ENCODE measurements at regions not wholly inside any gene's neighbourhood (a gene's known extent, or its start where the extent isn't known, plus 50 kb on each side); places are given as distances from the start of the nearest gene placed in this dataset.

GRCh38 chr7:131242123-131242650 is 85.5 kb upstream of the MKLN1 start:
- Histone ChIP-seq H3K79me2 (ENCODE audit: control insufficient read depth, insufficient read depth, low read length) (no peaks in the 10 kb centered on the region), H3K4me1 (ENCODE audit: control insufficient read depth in 2 of 2, insufficient read depth in 2 of 2, low read length in 2 of 2) (no peaks in the 10 kb centered on the region), H3K4me2 (replicated peaks; ENCODE audit: low read depth, low read length, poor library complexity, severe bottlenecking) (no peak overlapping the region), H3K36me3 (replicated peaks in 1 of 2; ENCODE audit: control extremely low read depth in 1 of 2, control insufficient read depth in 1 of 2, extremely low read depth in 1 of 2, insufficient read depth in 2 of 2, low read length in 1 of 2) (no peaks in the 10 kb centered on the region), H3K4me3 (ENCODE audit: control extremely low read depth in 1 of 5, extremely low read depth in 1 of 5, insufficient read depth in 1 of 5, low read depth in 2 of 5, low read length in 4 of 5) (no peak overlapping the region), H3K9ac (ENCODE audit: low read length) (no peak overlapping the region), H3K9me3 (ENCODE audit: control extremely low read depth in 1 of 3, control insufficient read depth in 2 of 3, insufficient read depth in 1 of 3, low read length in 2 of 3) (no peaks in the 10 kb centered on the region), H3K27ac (ENCODE audit: low read length in 2 of 2) (no peak overlapping the region), H3K27me3 (replicated peaks in 1 of 4; ENCODE audit: control extremely low read depth in 1 of 4, control insufficient read depth in 3 of 4, insufficient read depth in 4 of 4, low read length in 3 of 4) (no peaks in the 10 kb centered on the region), H2AFZ (ENCODE audit: insufficient read depth, low read depth, low read length, poor library complexity, severe bottlenecking) (no peak overlapping the region), H4K20me1 (ENCODE audit: control insufficient read depth, insufficient read depth, low read length, poor library complexity, severe bottlenecking) (no peaks in the 10 kb centered on the region)
- DNase-seq, result no peak
- ATAC-seq (ENCODE audit: low read depth), result no peak
- no peak overlapping the region for H3K27ac Mint-ChIP-seq
- no peaks in the 10 kb centered on the region for H3K9me3 Mint-ChIP-seq (ENCODE audit: insufficient read depth)
- H3K27me3 Mint-ChIP-seq, result no peaks in the 10 kb centered on the region
- TF ChIP-seq EZH2 (IDR thresholded peaks at IDR 0.05; ENCODE audit: borderline replicate concordance, insufficient read depth, low read depth, low read length, poor library complexity, severe bottlenecking), result no peak
- intact Hi-C loops (cut with micrococcal nuclease), result no loop called here
- no peak overlapping the region for H3K4me3 Mint-ChIP-seq
- CTCF ChIA-PET, result no interaction called here
- POLR2A ChIA-PET, result no interaction called here
- 99% methylated on average over 9 of the region's 10 CpGs for WGBS (ENCODE audit: insufficient coverage)
- H3K4me1 Mint-ChIP-seq, result no peaks in the 10 kb centered on the region

- POLR2A ChIA-PET, result no interaction called here
- no peak for TF ChIP-seq CTCF (IDR thresholded peaks at IDR 0.05)
- TF ChIP-seq EZH2 (IDR thresholded peaks at IDR 0.05; ENCODE audit: borderline replicate concordance, insufficient read depth, low read depth, low read length, poor library complexity, severe bottlenecking), result no peak
- Mint-ChIP-seq H3K27ac (no peak overlapping the region), H3K4me3 (no peak overlapping the region), H3K9me3 (ENCODE audit: insufficient read depth) (no peaks in the 10 kb centered on the region), H3K27me3 (peaks cover 6% of the 10 kb centered on the region), H3K4me1 (no peaks in the 10 kb centered on the region)
- H3K4me1 ChIP-seq (ENCODE audit: control insufficient read depth in 2 of 2, insufficient read depth in 2 of 2, low read length in 2 of 2), result no peaks in the 10 kb centered on the region
- WGBS (ENCODE audit: insufficient coverage), result 87% methylated on average over 8 of the region's 13 CpGs
- H3K9me3 ChIP-seq (ENCODE audit: control extremely low read depth in 1 of 3, control insufficient read depth in 2 of 3, insufficient read depth in 1 of 3, low read length in 2 of 3), result no peaks in the 10 kb centered on the region
- no peak overlapping the region for H3K27ac ChIP-seq (ENCODE audit: low read length in 2 of 2)
- H4K20me1 ChIP-seq (ENCODE audit: control insufficient read depth, insufficient read depth, low read length, poor library complexity, severe bottlenecking), result no peaks in the 10 kb centered on the region
- H3K4me3 ChIP-seq (ENCODE audit: control extremely low read depth in 1 of 5, extremely low read depth in 1 of 5, insufficient read depth in 1 of 5, low read depth in 2 of 5, low read length in 4 of 5), result no peak overlapping the region
- H3K9ac ChIP-seq (ENCODE audit: low read length), result no peak overlapping the region
- DNase-seq (no peak), ATAC-seq (ENCODE audit: low read depth) (no peak)
- H3K79me2 ChIP-seq (ENCODE audit: control insufficient read depth, insufficient read depth, low read length), result no peaks in the 10 kb centered on the region
- H2AFZ ChIP-seq (ENCODE audit: insufficient read depth, low read depth, low read length, poor library complexity, severe bottlenecking), result no peak overlapping the region
- CTCF ChIA-PET, result no interaction called here
- no peaks in the 10 kb centered on the region for H3K27me3 ChIP-seq (replicated peaks in 1 of 4; ENCODE audit: control extremely low read depth in 1 of 4, control insufficient read depth in 3 of 4, insufficient read depth in 4 of 4, low read length in 3 of 4)
- no peaks in the 10 kb centered on the region for H3K36me3 ChIP-seq (replicated peaks in 1 of 2; ENCODE audit: control extremely low read depth in 1 of 2, control insufficient read depth in 1 of 2, extremely low read depth in 1 of 2, insufficient read depth in 2 of 2, low read length in 1 of 2)
- intact Hi-C loops (cut with micrococcal nuclease), result no loop called here
- no peak overlapping the region for H3K4me2 ChIP-seq (replicated peaks; ENCODE audit: low read depth, low read length, poor library complexity, severe bottlenecking)
Measured at GRCh38 chr7:131244259-131244852, 83.3 kb upstream of the MKLN1 start.

Measured in B cell (primary cell).